ENCODE measurements at regions not wholly inside any gene's neighbourhood (a gene's known extent, or its start where the extent isn't known, plus 50 kb on each side); places are given as distances from the start of the nearest gene placed in this dataset.
"Not testable (repeated sequence)": the region's sequence is repeated elsewhere in the genome, so short reads cannot be mapped to it uniquely, and the experiment has no call there.

GRCh38 chr1:227508431-227508830 lies 54.9 kb upstream of the ZNF678 start:
- DNase-seq: no peak

- not testable (repeated sequence) for DNase-seq
Observed at GRCh38 chr1:227506490-227507393, 56.6 kb upstream of the ZNF678 start.

GRCh38 chr1:227496045-227496444 lies 67.3 kb upstream of the ZNF678 start:
- DNase-seq: not testable (repeated sequence)

- DNase-seq: not testable (repeated sequence)
Observed at GRCh38 chr1:227493863-227494551, 69.3 kb upstream of the ZNF678 start.

- DNase-seq: no peak
Observed at GRCh38 chr1:227490478-227490877, 72.9 kb upstream of the ZNF678 start.

- DNase-seq: no peak
Observed at GRCh38 chr1:227490001-227490400, 73.4 kb upstream of the ZNF678 start.

GRCh38 chr1:227489572-227489971 lies 73.8 kb upstream of the ZNF678 start:
- no peak for DNase-seq

GRCh38 chr1:227487606-227488005 lies 75.8 kb upstream of the ZNF678 start:
- no peak for DNase-seq

GRCh38 chr1:227486559-227486958 lies 76.8 kb upstream of the ZNF678 start:
- no peak for DNase-seq

GRCh38 chr1:227482023-227482299 lies 81.4 kb upstream of the ZNF678 start:
- DNase-seq: no peak

GRCh38 chr1:227474072-227474471 lies 89.3 kb upstream of the ZNF678 start:
- DNase-seq: not testable (repeated sequence)

GRCh38 chr1:227472772-227473171 lies 90.6 kb upstream of the ZNF678 start:
- no peak for DNase-seq

GRCh38 chr1:227470688-227471087 lies 92.7 kb upstream of the ZNF678 start:
- DNase-seq: no peak

- DNase-seq: no peak
Observed at GRCh38 chr1:227469708-227470107, 93.6 kb upstream of the ZNF678 start.

- DNase-seq: no peak
Observed at GRCh38 chr1:227466039-227466645, 97.2 kb upstream of the ZNF678 start.

GRCh38 chr1:227465256-227465655 lies 98.1 kb upstream of the ZNF678 start:
- no peak for DNase-seq

- DNase-seq: no peak
Observed at GRCh38 chr1:227459977-227460376, 103.4 kb upstream of the ZNF678 start.

- no peak for DNase-seq
Observed at GRCh38 chr1:227459326-227459841, 104.0 kb upstream of the ZNF678 start.

GRCh38 chr1:227454686-227455085 lies 108.7 kb upstream of the ZNF678 start:
- DNase-seq: no peak

GRCh38 chr1:227453631-227454355 lies 109.6 kb upstream of the ZNF678 start:
- no peak for DNase-seq

GRCh38 chr1:227451954-227452353 lies 111.4 kb upstream of the ZNF678 start:
- DNase-seq: no peak

- DNase-seq: no peak
Observed at GRCh38 chr1:227451057-227451456, 112.3 kb upstream of the ZNF678 start.

GRCh38 chr1:227450489-227450888 lies 112.9 kb upstream of the ZNF678 start:
- DNase-seq: no peak
